ENCODE measurements at regions not wholly inside any gene's neighbourhood (a gene's known extent, or its start where the extent isn't known, plus 50 kb on each side); places are given as distances from the start of the nearest gene placed in this dataset.

GRCh38 chr3:30498587-30498967, 107.8 kb upstream of the TGFBR2 start:
- no peak for DNase-seq (ENCODE audit: low spot score)
- Mint-ChIP-seq H3K36me3 (ENCODE audit: low read depth) (no peaks in the 10 kb centered on the region), H3K27me3 (ENCODE audit: low read depth) (no peaks in the 10 kb centered on the region), H3K9me3 (ENCODE audit: low read depth) (no peaks in the 10 kb centered on the region), H3K4me1 (ENCODE audit: low read depth) (peaks cover 54% of the 10 kb centered on the region), H3K4me3 (ENCODE audit: unreplicated experiment) (no peak overlapping the region), H3K27ac (ENCODE audit: unreplicated experiment) (peak overlapping the region; percentile 19)
- no peak for TF ChIP-seq CTCF (IDR thresholded peaks at IDR 0.05)

GRCh38 chr3:30500666-30501399, 105.6 kb upstream of the TGFBR2 start:
- Mint-ChIP-seq H3K27me3 (ENCODE audit: low read depth) (no peaks in the 10 kb centered on the region), H3K4me1 (ENCODE audit: low read depth) (peaks cover 35% of the 10 kb centered on the region), H3K27ac (ENCODE audit: unreplicated experiment) (no peak overlapping the region), H3K9me3 (ENCODE audit: low read depth) (no peaks in the 10 kb centered on the region), H3K4me3 (ENCODE audit: unreplicated experiment) (no peak overlapping the region), H3K36me3 (ENCODE audit: low read depth) (no peaks in the 10 kb centered on the region)
- DNase-seq (ENCODE audit: low spot score): no peak
- TF ChIP-seq CTCF (IDR thresholded peaks at IDR 0.05): no peak

- no peaks in the 10 kb centered on the region for H3K27me3 Mint-ChIP-seq (ENCODE audit: low read depth)
- no peak overlapping the region for H3K27ac Mint-ChIP-seq (ENCODE audit: unreplicated experiment)
- no peak overlapping the region for H3K4me3 Mint-ChIP-seq (ENCODE audit: unreplicated experiment)
- H3K36me3 Mint-ChIP-seq (ENCODE audit: low read depth): no peaks in the 10 kb centered on the region
- peaks cover 28% of the 10 kb centered on the region for H3K4me1 Mint-ChIP-seq (ENCODE audit: low read depth)
- DNase-seq (ENCODE audit: low spot score): no peak
- TF ChIP-seq CTCF (IDR thresholded peaks at IDR 0.05): no peak
- H3K9me3 Mint-ChIP-seq (ENCODE audit: low read depth): no peaks in the 10 kb centered on the region
Measured at GRCh38 chr3:30501526-30501925, 104.9 kb upstream of the TGFBR2 start.

GRCh38 chr3:30502051-30502741, 104.2 kb upstream of the TGFBR2 start:
- H3K27me3 Mint-ChIP-seq (ENCODE audit: low read depth): no peaks in the 10 kb centered on the region
- H3K4me1 Mint-ChIP-seq (ENCODE audit: low read depth): peaks cover 21% of the 10 kb centered on the region
- TF ChIP-seq CTCF (IDR thresholded peaks at IDR 0.05): no peak
- H3K36me3 Mint-ChIP-seq (ENCODE audit: low read depth): no peaks in the 10 kb centered on the region
- no peak overlapping the region for H3K4me3 Mint-ChIP-seq (ENCODE audit: unreplicated experiment)
- no peak overlapping the region for H3K27ac Mint-ChIP-seq (ENCODE audit: unreplicated experiment)
- no peaks in the 10 kb centered on the region for H3K9me3 Mint-ChIP-seq (ENCODE audit: low read depth)
- DNase-seq (ENCODE audit: low spot score): no peak

GRCh38 chr3:30502742-30503073, 103.7 kb upstream of the TGFBR2 start:
- no peaks in the 10 kb centered on the region for H3K27me3 Mint-ChIP-seq (ENCODE audit: low read depth)
- DNase-seq (ENCODE audit: low spot score): no peak
- H3K9me3 Mint-ChIP-seq (ENCODE audit: low read depth): no peaks in the 10 kb centered on the region
- no peak overlapping the region for H3K4me3 Mint-ChIP-seq (ENCODE audit: unreplicated experiment)
- peaks cover 18% of the 10 kb centered on the region for H3K4me1 Mint-ChIP-seq (ENCODE audit: low read depth)
- H3K36me3 Mint-ChIP-seq (ENCODE audit: low read depth): no peaks in the 10 kb centered on the region
- no peak overlapping the region for H3K27ac Mint-ChIP-seq (ENCODE audit: unreplicated experiment)
- no peak for TF ChIP-seq CTCF (IDR thresholded peaks at IDR 0.05)
